ENCODE measurements at regions not wholly inside any gene's neighbourhood (a gene's known extent, or its start where the extent isn't known, plus 50 kb on each side); places are given as distances from the start of the nearest gene placed in this dataset.
"Not testable (repeated sequence)": the region's sequence is repeated elsewhere in the genome, so short reads cannot be mapped to it uniquely, and the experiment has no call there.

DNA sequence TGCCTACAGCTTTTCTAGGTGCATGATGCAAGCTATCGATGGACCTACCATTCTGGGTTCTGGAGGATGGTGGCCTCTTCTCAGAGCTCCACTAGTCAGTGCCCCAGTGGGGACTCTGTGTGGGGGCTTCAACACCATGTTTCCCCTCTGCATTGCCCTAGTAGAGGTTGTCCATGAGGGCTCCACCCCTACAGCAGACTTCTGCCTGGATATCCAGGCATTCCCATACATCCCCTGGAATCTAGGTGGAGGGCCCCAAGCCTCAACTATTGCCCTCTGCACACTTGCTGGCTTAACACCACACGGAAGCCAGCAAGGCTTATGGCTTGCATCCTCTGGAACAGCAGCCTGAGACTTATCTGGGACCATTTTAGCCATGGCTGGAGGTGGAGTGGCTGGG is 1299.9 kb upstream of the MIR17HG start:
- DNase-seq, result no peak

DNA sequence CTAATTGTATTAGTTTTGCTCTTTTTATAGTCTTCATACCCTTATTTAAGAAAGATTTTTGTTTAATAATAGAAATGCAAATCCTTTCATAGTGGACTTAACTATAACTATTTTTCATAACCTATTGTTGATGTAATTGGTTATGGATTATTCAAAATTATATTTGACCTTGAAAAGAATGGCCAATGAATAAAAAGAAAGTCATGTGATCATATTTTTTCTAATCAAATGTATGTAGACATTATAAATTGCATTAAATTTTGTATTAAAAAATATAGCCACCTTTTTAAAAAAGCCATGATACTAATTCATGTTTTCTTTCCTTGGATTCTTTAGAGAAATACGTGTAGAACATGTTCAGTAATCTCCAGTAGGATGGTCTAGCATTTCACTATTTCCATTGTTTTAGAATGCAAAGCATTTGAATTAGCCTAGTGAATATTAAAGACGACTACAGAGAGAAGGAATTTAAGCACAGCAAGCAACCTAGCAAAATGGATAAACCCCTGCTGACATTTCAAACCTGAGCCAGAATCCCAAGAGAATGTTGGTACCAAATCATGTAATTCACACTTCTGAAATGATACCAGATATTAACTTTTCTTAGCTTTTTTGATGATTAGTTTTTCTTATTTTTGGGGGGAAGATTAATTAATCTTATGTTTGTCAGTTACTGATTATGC is 1297.4 kb upstream of the MIR17HG start:
- no peak for DNase-seq

DNA sequence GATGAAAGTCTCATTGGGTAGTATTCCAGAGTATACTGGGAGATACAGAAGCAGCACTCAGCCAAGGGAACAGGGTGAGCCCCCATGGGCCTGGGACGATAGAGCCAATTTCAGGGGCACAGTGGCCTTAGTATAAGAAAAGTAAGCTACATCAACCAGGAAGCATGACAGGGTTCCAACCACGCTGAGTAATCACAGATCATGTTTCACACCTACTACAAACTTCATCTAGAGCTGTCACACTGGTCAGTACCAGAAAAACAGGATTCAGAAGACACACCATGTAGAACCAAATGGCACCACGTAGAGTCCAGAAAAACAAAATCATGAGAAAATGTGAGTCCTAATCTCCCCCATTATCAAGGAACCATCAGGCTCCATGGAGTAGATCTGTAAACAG is 1292.4 kb upstream of the MIR17HG start:
- DNase-seq, result peak; percentile 25

DNA sequence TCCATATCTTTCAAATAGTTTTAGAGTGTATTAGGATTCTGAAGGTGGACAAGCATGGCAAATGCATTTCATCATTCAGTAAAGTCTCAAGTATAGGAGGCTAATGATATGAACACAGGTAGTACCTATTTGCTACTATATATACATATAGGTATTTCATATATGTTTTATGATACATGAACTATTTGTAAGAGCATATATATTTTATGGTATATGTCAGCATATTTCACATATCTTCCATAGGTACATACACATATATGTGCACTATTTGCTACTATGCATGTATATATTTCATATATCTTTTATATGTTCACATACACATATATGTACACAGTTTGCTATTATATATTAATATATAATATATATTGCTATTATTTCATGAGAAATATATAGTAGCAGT is 1291.7 kb upstream of the MIR17HG start:
- DNase-seq, result no peak

DNA sequence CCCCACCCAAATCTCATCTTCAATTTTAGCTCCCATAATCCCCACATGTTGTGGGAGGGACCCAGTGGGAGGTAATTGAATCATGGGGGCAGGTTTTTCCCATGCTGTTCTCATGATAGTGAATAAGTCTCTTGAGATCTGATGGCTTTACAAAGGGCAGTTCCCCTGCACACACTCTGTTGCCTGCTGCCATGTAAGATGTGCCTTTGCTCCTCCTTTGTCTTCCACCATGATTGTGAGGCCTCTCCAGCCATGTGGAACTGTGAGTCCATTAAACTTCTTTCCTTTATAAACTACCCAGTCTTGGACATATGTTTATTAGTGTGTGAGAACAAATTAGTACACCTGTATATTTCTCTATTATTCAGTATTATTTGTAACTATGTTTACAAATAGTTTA is 1283.3 kb upstream of the MIR17HG start:
- not testable (repeated sequence) for DNase-seq

DNA sequence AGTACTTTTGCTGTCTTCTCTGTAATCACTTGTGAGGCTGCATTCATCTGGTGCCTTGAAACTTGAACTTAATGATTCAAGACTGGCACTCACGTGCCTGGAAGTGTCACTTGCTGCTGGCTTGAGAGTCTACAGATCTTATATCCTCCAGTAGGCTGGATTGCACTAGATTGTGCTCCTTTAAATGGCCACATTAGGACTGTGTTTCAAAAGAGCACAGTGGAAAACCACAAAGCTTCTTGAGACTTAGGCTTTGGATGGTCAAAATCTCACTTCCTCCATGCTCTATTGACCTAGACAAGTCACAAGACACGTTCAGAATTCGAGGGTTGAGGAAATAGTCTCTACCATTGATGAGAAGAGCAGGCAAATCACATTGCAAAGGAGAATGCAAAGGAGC is 1278.8 kb upstream of the MIR17HG start:
- peak; percentile 62 for DNase-seq

DNA sequence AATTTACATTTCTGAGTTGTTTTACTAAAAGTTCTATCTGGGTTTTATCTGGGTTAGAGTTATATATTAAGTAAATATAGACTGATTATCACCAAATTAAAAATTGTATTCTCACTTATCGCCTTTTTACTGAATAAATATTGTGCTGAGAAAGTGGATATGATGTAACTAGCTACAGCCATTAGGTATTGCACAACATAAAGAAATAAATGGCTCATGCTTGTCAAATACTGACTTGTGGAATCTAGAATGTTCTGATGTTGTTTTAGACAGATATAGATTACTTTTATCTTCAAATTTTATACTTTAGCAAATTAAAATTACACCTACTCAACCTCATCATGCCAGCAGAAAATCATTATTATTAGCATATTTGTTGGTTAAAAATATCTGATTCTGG is 1277.1 kb upstream of the MIR17HG start:
- no peak for DNase-seq

DNA sequence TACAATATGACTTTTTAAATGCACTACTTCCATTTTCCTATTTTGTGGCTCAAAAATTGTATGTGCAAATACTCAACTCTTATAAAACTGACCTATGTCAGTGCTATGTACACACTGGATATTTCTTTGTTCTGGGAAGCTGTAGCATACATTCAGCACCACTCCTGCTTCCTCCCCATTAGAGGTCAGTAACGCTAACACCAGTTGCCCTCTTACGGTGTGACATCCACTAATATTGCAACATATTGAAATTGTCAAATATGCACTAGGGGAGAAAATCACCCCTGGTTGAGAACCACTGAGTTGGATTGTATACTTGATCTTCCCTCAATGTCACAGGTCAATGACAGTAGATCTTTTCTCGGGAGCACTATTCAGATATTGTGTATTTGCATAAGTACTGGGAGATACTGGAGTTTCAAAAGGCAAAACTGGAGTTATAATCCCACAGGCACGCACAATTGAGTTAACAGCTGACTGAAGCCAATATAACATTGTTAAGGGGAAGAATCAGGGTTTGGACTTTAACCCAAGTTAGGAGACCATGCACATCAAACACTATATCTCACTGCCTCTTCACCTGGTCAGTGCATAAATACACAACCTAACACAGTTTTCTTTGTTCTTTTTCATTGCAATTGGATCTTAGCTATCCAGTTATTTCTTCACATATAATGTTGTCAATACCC is 1276.5 kb upstream of the MIR17HG start:
- DNase-seq, result no peak

DNA sequence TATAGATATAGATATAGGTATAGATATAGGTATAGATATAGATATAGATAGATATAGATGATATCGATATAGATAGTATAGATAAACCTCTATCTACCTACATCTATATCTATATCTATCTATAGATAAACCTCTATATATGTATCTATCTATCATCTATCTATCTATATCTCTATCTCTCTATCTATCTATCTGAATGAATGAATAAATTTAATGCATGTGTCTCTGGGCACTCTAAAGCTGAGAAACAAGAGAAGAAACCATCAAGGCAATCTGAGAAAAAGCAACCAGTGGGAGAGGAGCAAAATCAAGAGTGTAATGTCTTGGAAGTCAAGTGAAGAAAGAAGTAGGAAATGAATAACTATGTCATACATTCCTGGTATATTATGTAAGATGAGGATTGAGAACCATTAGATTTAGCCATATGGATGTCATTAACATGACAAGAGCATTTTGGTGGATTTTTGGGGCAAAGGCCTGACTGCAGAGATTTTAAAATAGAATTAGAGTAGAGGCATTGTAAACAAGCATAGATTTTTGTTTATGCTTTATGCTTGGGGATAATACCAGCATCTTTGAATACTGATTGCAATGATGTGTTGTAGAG is 1262.7 kb upstream of the MIR17HG start:
- no peak for DNase-seq

DNA sequence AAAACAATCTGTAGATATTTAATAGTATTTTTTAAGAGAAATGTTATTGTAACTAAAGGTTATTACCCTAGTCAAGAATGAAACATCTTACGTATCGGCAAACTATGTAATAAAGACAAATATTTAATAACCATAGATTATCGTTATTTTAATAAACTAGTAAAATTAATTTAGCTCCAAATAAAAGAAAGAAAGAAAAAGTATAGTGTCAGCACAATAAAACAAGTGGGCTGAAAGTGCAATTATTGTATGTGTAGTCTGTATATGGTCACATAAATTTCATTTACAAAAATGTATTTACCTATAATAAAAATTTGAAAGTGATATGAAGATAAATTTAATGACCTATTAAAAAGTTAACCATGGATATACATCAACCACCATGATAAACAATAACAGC is 1258.4 kb upstream of the MIR17HG start:
- no peak for DNase-seq

DNA sequence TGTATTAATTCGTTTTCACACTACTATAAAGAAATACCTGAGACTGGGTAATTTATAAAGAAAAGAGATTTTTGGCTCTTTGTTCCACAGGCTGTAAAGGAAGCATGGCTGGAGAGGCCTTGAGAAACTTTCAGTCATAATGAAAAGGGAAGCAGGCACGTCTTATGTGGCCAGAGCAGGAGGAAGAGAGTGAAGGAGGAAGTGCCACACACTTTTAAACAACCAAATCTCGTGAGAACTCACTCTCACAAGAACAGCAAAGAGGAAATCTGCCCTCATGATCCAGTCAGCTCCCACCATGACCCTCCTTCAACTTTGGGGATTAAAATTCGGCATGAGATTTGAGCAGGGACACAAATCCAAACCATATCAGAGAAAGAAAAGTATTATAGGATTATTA is 1255.9 kb upstream of the MIR17HG start:
- DNase-seq, result peak; percentile 41

DNA sequence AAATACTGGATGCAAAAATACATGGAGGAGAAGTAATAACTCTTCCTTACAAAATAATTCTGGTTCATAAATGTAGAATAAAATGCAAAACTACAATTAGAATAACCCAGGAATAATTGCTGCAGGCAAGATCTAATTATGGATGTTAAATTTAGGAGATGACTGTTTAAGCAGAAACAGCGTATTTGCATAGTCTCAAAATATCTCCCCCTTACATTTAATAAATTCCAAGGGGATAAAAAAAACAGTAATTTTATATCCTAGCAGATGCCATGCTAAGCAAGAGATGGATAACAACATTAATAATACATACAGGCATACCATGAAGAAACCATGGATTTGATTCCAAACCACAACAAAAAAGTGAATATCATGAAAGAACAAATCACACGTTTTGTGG is 1253.1 kb upstream of the MIR17HG start:
- no peak for DNase-seq

DNA sequence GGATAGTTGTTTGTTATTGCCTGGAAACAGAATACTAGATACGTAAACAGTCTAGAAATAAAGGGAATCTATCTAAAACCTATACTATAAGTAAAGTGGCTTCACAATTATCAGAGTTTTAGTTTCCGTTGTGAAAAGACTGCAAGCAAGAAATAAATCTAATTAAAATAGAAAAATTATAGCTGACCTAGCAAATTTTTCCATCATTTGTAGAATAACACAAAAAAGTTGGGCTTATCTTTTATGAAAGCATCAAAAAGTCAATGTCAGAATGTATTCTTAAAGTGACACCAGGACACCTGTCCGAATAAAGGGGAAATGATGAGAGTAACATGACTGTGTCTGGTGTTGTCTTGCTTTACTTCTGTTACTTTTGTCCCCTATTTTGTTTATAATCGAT is 1248.9 kb upstream of the MIR17HG start:
- no peak for DNase-seq

DNA sequence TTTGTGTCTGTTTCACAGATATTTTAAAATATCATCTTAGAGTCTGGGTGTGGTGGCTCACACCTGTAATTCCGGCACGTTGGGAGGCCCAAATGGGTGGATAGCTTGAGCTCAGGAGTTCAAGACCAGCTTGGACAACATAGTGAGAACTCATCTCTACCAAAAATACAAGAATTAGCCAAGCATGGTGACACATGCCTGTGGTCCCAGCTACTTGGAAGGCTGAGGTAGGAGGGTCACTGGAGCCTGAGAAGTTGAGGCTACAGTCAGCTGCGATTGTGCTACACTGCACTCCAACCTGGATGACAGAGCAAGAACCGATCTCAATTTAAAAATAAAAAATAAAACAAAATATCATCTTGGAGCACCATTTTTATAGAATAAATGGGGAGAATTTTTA is 1247.6 kb upstream of the MIR17HG start:
- no peak for DNase-seq

DNA sequence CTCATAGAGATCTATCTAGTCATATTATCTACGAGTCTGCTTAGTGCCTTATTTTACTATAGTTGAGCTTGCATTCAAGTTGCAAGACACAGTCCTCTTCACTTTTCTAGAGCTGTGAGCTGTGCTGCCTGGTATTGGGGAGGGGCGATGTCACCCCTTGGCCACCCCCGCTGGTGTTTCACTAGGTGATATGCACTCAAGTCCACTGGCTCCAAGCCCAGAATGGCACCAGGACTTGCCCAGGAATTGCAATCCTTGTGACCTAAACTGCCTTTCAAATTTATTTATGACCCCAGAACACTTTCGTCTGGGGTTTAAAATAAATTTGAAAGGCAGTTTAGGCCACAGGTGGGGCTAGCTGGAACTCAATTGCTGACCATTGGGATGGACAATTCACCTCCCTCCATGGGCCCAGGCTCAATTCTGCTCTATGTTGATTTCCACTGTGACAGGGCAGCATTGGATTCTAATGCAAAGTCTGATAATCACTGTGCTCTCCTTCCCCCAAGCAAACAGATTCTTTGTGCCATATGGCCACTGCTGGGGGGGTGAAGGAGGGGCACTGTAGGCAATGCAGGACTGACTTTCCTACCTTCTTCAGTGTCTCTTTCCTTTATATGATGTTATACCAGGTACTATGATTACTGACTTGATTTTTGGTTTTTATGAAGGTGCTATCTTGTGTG is 1244.2 kb upstream of the MIR17HG start:
- no peak for DNase-seq

DNA sequence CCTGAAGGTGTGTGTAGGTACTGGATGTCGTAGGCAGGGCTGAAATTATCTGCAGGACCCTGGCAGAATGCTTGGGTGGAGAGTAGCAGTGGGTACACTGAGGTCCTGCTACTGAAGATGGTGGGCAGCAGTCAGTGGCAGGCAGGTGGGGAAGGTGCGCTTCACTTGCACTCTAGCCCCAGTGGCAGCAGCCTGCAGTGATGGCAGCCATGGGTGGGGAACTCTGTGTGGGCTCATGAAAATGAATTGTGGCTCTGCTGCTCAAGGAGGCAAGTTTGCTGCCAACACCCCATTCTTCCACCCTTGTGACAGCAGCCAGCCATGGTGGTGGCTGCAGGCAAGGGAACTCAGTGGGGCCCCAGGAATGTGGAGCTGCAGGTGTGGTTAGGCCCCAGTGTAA is 1242.7 kb upstream of the MIR17HG start:
- DNase-seq, result no peak

DNA sequence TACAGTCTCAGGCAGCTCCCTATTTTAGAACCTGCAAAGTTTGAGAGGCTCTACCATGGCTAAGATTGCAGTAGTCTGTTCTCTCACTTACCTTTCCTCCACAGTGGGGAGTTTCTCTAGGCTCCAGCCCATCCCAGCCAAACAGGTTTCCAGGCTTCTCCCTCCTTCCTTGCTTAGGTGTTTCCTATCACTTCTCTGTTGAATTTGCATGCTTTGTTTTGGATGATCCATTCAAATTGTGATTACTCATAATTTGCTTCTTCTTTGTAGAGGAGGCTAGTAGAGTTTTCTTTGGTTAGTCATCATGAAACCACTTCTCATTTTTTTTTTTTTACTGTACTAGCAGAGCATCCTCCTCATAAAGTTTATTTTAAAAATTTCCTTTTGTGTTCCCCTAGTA is 1242.2 kb upstream of the MIR17HG start:
- no peak for DNase-seq

DNA sequence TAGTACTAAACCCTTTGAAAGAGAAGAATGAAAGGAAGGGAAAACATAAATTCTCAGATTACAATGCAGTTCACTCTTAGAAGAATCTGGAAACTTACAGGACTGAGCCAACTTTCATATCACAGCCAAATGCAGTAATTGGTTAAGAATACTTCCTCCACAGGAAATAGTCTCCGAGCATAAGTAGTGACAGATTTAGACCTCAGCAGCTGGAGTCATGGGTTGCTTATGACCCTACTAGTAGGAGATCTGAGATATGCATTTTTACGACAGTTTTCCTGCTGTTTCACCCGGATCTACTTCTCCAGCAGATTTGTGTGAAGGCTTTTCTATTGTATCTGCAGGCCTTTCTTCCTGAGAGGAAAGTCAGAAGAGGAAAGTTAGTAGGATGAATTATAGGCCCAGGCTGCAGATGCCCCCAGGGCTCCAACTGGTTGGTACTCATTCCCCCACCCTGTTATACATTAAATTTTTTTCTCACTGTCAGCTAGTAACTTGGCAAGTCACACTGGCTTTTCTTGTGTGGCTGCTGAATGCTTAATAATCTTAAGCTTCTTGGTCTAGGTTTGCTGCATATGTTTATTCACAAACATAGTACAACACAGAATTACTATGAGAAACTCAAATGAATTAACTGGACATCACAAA is 1241.5 kb upstream of the MIR17HG start:
- DNase-seq, result no peak

DNA sequence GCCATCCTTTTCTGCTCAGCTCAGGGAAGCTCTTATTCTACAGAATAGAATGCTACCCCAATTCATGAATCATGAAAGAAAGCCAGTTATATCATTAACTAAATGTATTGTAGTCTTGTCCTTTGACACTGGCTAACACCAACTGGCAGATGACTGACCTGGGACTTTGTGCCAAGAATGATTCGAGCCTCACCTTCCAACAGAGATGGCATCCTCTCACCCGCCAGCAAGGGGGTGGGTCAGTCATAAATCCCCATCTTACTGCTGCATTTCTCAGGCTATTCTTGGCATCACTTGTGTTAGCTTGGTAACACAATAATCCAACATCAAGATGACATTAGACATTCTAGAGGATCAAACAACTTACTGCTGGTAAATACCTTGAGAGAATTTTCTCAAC is 1239.8 kb upstream of the MIR17HG start:
- DNase-seq, result no peak

DNA sequence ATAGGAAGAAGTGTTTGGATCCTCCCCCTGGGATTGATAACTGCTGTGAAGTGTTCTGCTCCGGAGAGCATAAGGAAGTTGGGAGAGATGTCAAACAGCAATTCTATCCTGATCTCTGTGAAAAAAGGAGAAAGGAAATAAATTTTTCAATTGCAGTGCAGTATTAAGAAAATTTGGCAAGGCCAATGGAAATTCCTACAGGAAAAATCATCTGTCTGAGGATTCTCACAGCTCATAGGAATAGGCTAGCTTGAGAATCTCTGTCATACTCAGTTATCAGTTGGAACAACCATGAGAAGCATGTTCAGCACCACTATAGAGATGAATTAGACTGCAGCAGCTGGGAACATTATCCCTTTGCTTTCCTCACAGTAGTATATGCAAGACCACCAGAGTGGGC is 1238.9 kb upstream of the MIR17HG start:
- DNase-seq, result no peak

DNA sequence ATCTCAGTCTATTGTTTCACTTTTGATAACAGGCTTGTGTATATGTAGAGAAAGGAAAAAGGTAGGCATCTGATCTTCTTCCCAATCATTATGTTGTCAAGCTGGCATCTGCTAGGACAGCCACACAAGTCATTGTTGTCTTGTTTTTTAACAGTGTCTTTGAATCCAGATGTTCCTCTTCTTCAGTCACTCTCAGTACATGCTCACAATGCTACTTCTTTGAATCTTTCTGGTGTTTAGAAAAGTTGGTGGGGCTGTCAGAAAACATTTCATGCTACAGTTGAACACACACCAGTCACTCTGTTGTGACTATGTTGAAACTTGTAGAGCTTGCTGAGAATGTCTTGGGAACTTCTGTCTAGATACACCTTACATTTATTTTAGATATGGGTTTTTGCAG is 1231.4 kb upstream of the MIR17HG start:
- peak; percentile 7 for DNase-seq

DNA sequence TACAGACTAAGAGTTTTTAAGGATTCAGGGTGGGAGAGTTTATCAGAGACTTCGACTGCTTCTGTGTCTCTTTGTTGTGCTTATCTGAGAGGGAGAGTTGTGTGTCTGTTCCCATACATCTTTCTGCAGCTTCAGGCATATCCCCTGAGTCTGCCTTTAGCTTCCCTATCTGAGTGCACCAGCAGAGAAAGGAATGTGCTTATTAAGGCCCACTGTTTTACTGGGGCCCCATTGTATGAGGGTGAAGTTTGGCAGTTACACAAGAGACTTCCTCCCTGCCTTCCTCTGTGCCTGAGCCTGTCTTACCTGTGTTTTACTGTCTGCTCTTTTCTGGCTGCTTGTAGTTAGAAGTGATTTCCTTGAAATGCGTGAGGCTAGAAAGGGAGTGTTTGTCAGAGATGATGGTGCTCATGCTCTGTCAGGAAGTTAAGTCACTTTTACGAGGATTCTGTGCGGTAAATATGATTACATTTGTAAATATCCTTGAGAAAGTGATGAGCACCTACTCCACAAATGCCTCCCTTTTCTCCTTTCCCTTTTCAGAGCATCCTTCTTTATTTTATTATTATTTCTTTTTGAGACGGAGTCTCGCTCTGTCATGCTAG is 1228.9 kb upstream of the MIR17HG start:
- DNase-seq, result no peak

DNA sequence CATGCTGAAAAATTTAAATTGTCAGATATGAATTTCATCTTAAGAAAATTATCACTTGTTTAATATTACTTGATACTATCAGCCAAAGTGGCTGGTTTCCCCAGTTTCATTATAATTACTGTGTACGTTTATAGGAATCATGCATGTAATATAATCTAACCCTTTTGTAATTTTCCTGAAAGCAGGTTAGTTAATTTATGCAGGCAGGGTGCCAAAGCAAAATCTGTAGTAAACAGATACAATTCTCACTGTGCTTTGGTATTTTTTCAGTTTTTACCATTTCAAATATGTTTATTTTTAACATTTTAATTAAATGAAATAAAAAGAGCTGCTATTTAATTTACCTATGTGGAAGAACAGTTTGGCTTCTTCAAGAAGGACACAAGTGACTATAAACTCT is 1227.5 kb upstream of the MIR17HG start:
- DNase-seq, result no peak

Measured in OCI-M1 (cell line).